ENCODE measurements at regions not wholly inside any gene's neighbourhood (a gene's known extent, or its start where the extent isn't known, plus 50 kb on each side); places are given as distances from the start of the nearest gene placed in this dataset.
A peak's percentile ranks its signal among the peaks of the same experiment; 100 is the strongest.

DNA sequence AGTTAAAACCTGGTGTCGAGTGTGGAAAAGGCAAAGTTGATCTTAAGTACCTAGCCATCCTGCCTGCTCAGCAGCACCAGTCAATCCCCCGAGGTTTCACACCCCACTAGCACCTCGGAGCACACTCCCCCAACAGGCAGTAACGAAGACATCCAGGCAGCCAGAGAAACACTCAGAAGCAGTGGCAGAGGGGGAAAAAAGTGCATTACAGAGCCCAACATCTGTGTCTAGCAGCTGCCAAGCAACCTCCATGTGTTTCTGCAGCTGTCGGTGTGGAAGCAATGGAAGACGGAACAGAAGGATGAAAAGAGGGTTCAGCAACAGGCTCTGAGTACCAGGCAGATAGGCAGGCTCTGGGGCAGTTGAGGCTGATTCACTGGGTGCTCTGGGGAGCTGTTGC is 73.4 kb upstream of the PROX1 start:
- intact Hi-C loops (cut with DNase I) = no loop called here
- ATAC-seq (ENCODE audit: poor library complexity) (no peak), DNase-seq (no peak)

DNA sequence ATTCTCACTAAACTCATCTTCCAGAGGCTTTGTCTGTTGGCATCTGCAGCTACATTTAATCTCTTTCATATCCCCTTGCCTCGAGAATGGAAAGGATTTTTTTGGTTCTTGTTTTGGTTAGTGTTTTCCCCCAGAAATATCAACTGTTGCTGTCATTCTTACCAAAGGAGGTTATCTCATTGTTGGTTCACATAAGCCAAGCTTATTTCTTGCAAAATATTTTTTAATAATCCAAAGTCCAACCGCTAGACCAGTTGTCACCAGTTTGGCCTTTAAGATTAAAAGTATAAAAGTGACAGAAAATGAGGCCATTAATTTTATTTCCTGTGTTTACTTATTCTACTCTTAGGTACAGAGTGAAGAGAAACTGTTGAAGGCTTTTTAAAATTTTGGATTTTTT is 66.5 kb upstream of the PROX1 start:
- DNase-seq (no peak), ATAC-seq (ENCODE audit: poor library complexity) (no peak)
- intact Hi-C loops (cut with DNase I) = no loop called here

DNA sequence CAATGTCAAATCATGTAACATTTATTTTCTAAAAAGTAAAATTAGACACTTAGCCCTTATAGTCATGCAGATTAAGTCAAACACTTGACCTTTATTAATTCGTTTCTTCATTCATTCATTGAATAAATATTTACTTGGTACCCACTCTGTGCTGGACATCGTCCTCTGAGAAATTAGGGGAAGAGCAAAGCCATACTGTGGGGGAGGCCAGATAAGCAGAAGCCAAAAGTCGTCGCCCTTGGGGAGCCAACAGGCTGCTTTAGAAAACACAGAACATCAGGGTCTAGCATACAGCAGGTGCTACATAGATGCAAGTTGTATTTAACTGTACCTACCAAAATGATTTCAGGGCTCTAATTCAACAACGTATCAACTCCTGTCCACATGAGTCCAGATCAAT is 66.1 kb upstream of the PROX1 start:
- ATAC-seq (ENCODE audit: poor library complexity) (no peak), DNase-seq (no peak)
- intact Hi-C loops (cut with DNase I) = no loop called here

DNA sequence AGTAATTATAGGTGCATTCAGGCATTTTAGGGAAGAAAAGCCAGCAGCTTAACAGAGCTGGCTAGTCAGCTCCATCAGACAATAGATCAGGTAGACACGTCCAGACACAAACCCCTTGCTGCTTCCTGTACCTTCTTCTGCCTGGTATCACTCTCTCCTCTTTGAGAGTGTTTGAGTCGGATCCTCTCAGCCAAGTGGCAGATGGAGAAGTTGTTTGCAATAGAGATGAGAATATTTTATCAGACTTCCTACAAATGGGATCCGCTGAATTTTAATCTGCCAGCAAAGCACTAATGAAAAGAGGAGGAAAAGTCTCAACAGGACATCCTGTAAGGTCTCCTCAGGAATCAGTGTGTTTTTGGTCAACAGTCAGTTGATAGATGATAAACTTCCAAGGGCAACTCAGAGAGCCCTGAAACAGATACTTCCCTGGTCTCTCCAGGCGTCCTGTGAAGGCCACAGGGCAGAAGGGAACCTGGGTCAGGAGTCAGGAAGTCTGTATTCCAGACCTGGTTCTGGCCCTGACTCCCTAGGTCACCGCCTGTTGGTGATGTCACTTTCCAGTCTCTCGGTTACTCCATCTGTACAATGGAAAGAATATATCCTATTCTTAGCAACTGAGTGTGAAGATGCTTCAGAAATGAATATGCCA is 62.1 kb upstream of the PROX1 start:
- DNase-seq (no peak), ATAC-seq (ENCODE audit: poor library complexity) (no peak)
- intact Hi-C loops (cut with DNase I) = no loop called here

DNA sequence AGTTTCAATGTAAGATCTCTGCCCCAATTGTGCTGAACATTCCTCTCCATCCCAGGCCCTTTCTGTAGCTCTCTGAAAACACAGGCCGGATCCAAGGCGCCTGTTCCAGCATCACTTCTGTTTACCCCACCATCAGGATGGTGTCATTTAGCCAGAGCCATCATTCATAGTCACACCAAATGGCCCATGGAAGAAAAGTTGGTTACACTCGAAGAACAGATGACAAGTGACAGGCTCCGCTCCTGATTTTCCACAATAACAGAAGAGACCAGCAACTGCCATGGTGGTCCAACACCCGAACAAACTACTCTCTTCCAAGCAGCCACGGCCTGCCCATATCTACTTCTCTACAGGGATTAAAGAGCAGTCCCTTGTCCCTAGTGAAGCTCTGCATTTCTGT is 59.9 kb upstream of the PROX1 start:
- no peak for DNase-seq
- intact Hi-C loops (cut with DNase I) = no loop called here
- no peak for ATAC-seq (ENCODE audit: poor library complexity)

DNA sequence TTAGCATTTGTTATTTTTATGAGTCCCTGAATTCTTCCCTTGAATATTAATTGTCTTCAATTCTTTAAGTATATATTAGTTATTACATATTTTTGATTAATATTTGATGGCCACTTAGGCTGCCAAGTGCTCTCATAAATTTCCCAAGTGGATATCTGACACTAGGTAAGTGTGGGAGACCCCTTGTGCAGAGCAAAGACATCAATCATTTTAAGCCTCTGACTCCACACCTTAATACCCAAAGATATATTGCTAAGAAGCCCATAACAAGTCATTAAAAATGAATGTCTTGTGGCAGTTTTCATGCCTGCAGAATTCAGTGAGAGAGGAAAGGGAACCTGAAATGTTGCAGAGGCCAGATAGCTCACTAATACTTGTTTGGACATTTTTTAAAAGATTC is 58.4 kb upstream of the PROX1 start:
- intact Hi-C loops (cut with DNase I) = no loop called here
- ATAC-seq (ENCODE audit: poor library complexity) = no peak
- no peak for DNase-seq

DNA sequence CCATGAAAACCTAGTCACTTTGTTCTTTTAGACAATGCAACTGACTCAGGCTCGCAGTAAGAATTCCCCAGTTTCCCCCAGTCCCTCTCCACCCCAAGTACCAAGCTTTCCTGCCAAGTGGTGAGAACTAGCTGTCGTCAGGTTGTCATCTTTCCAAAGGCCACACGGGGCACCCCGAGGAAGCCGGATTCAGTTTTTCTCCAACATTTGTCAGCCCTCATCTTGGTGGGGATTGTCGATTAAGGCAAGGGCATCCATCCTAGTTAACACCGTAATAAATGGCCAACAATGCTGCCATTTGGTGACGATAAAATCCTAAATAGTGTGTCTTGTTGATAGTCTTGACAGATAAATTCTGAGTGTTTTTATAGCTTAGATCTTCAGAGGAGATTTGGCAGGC is 55.9 kb upstream of the PROX1 start:
- intact Hi-C loops (cut with DNase I) = no loop called here
- ATAC-seq (ENCODE audit: poor library complexity) = peak; percentile 36
- DNase-seq = no peak

DNA sequence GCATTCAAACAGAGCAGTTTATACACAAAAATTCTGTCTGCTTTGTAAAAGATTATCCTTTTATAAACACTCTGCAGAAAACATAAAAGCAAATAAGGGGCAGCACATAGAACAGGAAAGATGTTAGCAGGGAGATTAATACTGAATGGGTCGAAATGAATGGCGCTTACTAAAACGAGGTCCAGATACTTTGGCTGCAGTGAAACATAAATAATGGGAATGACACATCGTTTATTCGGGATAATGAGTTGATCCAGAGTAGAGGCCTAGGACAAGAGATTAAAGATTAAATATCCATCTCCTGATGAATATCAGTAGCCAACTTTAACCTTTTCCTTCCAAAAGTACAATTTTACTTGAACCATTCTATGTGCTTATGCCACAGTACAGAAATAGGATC is 54.4 kb upstream of the PROX1 start:
- no peak for ATAC-seq (ENCODE audit: poor library complexity)
- no peak for DNase-seq
- intact Hi-C loops (cut with DNase I) = no loop called here

DNA sequence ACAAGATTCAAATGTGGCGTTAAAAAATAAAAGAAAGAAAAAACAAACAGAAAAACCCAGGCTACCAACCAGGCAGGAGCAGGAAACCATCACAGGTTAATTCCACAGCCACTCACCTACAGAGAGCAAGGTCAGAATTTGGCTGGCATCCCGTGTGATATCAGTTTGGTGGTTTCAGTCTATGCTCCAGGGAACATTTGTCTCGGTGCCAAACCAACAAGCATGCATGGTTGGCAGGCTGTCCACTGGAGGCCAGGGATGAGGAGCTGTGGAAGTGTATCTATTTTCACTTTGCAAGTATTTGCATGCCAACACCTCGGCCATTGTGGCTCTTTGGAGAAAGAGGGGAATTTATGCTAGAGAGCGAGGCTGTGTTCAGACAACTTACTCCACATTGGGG is 53.1 kb upstream of the PROX1 start:
- intact Hi-C loops (cut with DNase I) = no loop called here
- DNase-seq (peak; percentile 79), ATAC-seq (ENCODE audit: poor library complexity) (peak; percentile 95)

DNA sequence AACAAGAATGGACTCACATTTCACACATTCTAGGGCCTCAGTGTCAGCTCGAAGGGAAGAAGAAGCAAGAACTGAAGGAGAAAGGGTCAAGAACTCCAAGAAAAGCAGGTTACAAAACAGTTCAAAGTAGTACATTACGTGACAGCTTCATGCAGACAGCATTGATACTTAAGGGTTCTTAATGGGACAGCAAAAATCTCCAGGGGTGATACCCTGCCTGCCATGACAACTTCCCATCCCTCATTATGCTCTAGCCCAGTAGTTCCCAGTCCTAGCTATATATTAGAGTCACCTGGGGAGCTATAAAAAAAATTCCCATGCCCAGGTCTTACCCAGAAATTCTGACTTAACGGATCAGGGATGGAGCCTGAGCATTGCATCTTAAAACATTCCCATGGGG is 51.2 kb upstream of the PROX1 start:
- DNase-seq (no peak), ATAC-seq (ENCODE audit: poor library complexity) (no peak)
- intact Hi-C loops (cut with DNase I) = no loop called here
